ENCODE measurements at regions not wholly inside any gene's neighbourhood (a gene's known extent, or its start where the extent isn't known, plus 50 kb on each side); places are given as distances from the start of the nearest gene placed in this dataset.
A peak's percentile ranks its signal among the peaks of the same experiment; 100 is the strongest.
"Not testable (repeated sequence)": the region's sequence is repeated elsewhere in the genome, so short reads cannot be mapped to it uniquely, and the experiment has no call there.

- Histone ChIP-seq H3K4me3 (replicated peaks; ENCODE audit: low read depth, low read length) (no peak overlapping the region), H3K27me3 (replicated peaks; ENCODE audit: control insufficient read depth, insufficient read depth, low read length) (no peaks in the 10 kb centered on the region), H3K36me3 (ENCODE audit: control insufficient read depth, insufficient read depth, low read length) (no peaks in the 10 kb centered on the region; the same call in 1 of the 2 replicates)
- DNase-seq (ENCODE audit: extremely low read depth, insufficient read length), result no peak
- no peak for TF ChIP-seq CTCF (IDR thresholded peaks at IDR 0.05; ENCODE audit: insufficient read depth, low read length, poor library complexity, severe bottlenecking)
These were observed 227.3 kb upstream of the TET2 start for GRCh38 chr4:104919406-104919805.

GRCh38 chr4:104930298-104930697, 216.4 kb upstream of the TET2 start:
- DNase-seq (ENCODE audit: extremely low read depth, insufficient read length), result no peak
- Histone ChIP-seq H3K36me3 (ENCODE audit: control insufficient read depth, insufficient read depth, low read length) (no peaks in the 10 kb centered on the region), H3K27me3 (replicated peaks; ENCODE audit: control insufficient read depth, insufficient read depth, low read length) (no peaks in the 10 kb centered on the region), H3K4me3 (replicated peaks; ENCODE audit: low read depth, low read length) (no peak overlapping the region)
- TF ChIP-seq CTCF (IDR thresholded peaks at IDR 0.05; ENCODE audit: insufficient read depth, low read length, poor library complexity, severe bottlenecking), result no peak

GRCh38 chr4:104930745-104931736, 215.6 kb upstream of the TET2 start:
- peak; percentile 49 for TF ChIP-seq CTCF (IDR thresholded peaks at IDR 0.05; ENCODE audit: insufficient read depth, low read length, poor library complexity, severe bottlenecking)
- peak; percentile 51 for DNase-seq (ENCODE audit: extremely low read depth, insufficient read length)
- not testable (repeated sequence) for H3K27me3 ChIP-seq (replicated peaks; ENCODE audit: control insufficient read depth, insufficient read depth, low read length); H3K36me3 ChIP-seq (ENCODE audit: control insufficient read depth, insufficient read depth, low read length); H3K4me3 ChIP-seq (replicated peaks; ENCODE audit: low read depth, low read length)

- H3K27me3 ChIP-seq (replicated peaks; ENCODE audit: control insufficient read depth, insufficient read depth, low read length), result no peaks in the 10 kb centered on the region
- DNase-seq (ENCODE audit: extremely low read depth, insufficient read length), result no peak
- no peak overlapping the region for H3K4me3 ChIP-seq (replicated peaks; ENCODE audit: low read depth, low read length)
- H3K36me3 ChIP-seq (ENCODE audit: control insufficient read depth, insufficient read depth, low read length), result no peaks in the 10 kb centered on the region
- no peak for TF ChIP-seq CTCF (IDR thresholded peaks at IDR 0.05; ENCODE audit: insufficient read depth, low read length, poor library complexity, severe bottlenecking)
These were observed 208.1 kb upstream of the TET2 start for GRCh38 chr4:104938624-104939023.

- no peaks in the 10 kb centered on the region for H3K27me3 ChIP-seq (replicated peaks; ENCODE audit: control insufficient read depth, insufficient read depth, low read length)
- no peaks in the 10 kb centered on the region for H3K36me3 ChIP-seq (ENCODE audit: control insufficient read depth, insufficient read depth, low read length)
- TF ChIP-seq CTCF (IDR thresholded peaks at IDR 0.05; ENCODE audit: insufficient read depth, low read length, poor library complexity, severe bottlenecking), result no peak
- no peak overlapping the region for H3K4me3 ChIP-seq (replicated peaks; ENCODE audit: low read depth, low read length)
- no peak for DNase-seq (ENCODE audit: extremely low read depth, insufficient read length)
These were observed 205.7 kb upstream of the TET2 start for GRCh38 chr4:104940927-104941326.

All from GM06990 (cell line).